Body of pancreas (tissue), 4 donors: ENCODE measurements at regions not wholly inside any gene's neighbourhood (a gene's known extent, or its start where the extent isn't known, plus 50 kb on each side); places are given as distances from the start of the nearest gene placed in this dataset.

Source experiments
- ATAC-seq: fragments of 150-250 bp; one replicate; pipeline ENCODE4 v1.9.1; 2016
- DNase-seq, 4 donors: peaks; one replicate each; pipeline ENCODE4 v3.0.0-alpha.2; 2019
- H3K27ac ChIP-seq, 4 donors: fragments of 200-600 bp; sonication (generic); 1 replicate in 3 of 4; 2 replicates in 1 of 4; pipeline versions ENCODE4 v1.5.1 to v1.6.1; 2016 to 2019; ENCODE audit warnings: mild to moderate bottlenecking in 1 of 4, mixed read lengths in 1 of 4, moderate library complexity in 1 of 4
- H3K27me3 ChIP-seq, 2 donors: fragments of 200-600 bp; sonication (generic); one replicate each; pipeline ENCODE4 v1.6.0; 2016; ENCODE audit warnings: mild to moderate bottlenecking in 1 of 2
- H3K36me3 ChIP-seq, 2 donors: fragments of 200-600 bp; sonication (generic); replicated peaks in 1 of 2; 2 replicates each; pipeline ENCODE4 v1.5.1; 2016; ENCODE audit warnings: low read depth in 2 of 2; ENCODE audit not compliant: insufficient read depth in 1 of 2
- H3K4me1 ChIP-seq: fragments of 200-600 bp; sonication (generic); one replicate; pipeline ENCODE4 v1.6.0; 2016
- H3K4me3 ChIP-seq, 2 donors: fragments of 200-600 bp; sonication (generic); 1 replicate in 1 of 2; 2 replicates in 1 of 2; pipeline ENCODE4 v1.5.1; 2016 to 2019
- H3K9me3 ChIP-seq, 3 donors: fragments of 200-600 bp; sonication (generic); 1 replicate in 2 of 3; 2 replicates in 1 of 3; pipeline ENCODE4 v1.5.1; 2016
- CTCF ChIP-seq, 7 experiments: fragments of 450-650 bp in 4 of 7; fragments of 200-600 bp in 3 of 7; sonication (generic) in 3 of 7; IDR thresholded peaks; one replicate each; pipeline ENCODE4 v1.5.1; 2016 to 2019; ENCODE audit warnings: antibody characterized with exemption in 7 of 7
- POLR2A ChIP-seq, 3 donors: fragments of 450-650 bp; IDR thresholded peaks; one replicate each; pipeline ENCODE4 v1.6.1; 2016; ENCODE audit warnings: antibody characterized with exemption in 3 of 3, mild to moderate bottlenecking in 2 of 3
- WGBS, 2 donors: methylation state at CpG; one replicate each; pipeline ENCODE4 v1.1.5; 2017; 5-methylcytosine and 5-hydroxymethylcytosine counted together
- intact Hi-C: fragments of 100-400 bp; cut with DNase I; formaldehyde crosslinking; loops from one replicate; pipeline ENCODE4 v1.15.1; 2023

GRCh38 chr14:54229136-54229535 lies 167.7 kb upstream of the CDKN3 start:
- no peak for TF ChIP-seq POLR2A (IDR thresholded peaks at IDR 0.05)
- no peak for TF ChIP-seq CTCF (IDR thresholded peaks at IDR 0.05)

GRCh38 chr14:54230645-54231044 lies 166.2 kb upstream of the CDKN3 start:
- intact Hi-C loops: no loop called here

More at GRCh38 chr14:54229136-54229535, 167.7 kb upstream of the CDKN3 start:
- no peaks in the 10 kb centered on the region for H3K9me3 ChIP-seq
- DNase-seq (no peak), ATAC-seq (no peak)
- H3K4me3 ChIP-seq: no peak overlapping the region
- intact Hi-C loops: no loop called here
- H3K27me3 ChIP-seq: no peaks in the 10 kb centered on the region
- 88 to 91% methylated on average over 1 of the region's 1 CpG for WGBS, 2 donors
- no peaks in the 10 kb centered on the region for H3K36me3 ChIP-seq
- no peak overlapping the region for H3K27ac ChIP-seq
- no peaks in the 10 kb centered on the region for H3K4me1 ChIP-seq

GRCh38 chr14:54232735-54233134 lies 164.1 kb upstream of the CDKN3 start:
- no peaks in the 10 kb centered on the region for H3K36me3 ChIP-seq
- no peaks in the 10 kb centered on the region for H3K9me3 ChIP-seq
- H3K27me3 ChIP-seq: no peaks in the 10 kb centered on the region
- H3K27ac ChIP-seq: no peak overlapping the region
- intact Hi-C loops: no loop called here
- no peaks in the 10 kb centered on the region for H3K4me1 ChIP-seq
- H3K4me3 ChIP-seq: no peak overlapping the region
- ATAC-seq (no peak), DNase-seq (no peak)
- TF ChIP-seq POLR2A (IDR thresholded peaks at IDR 0.05) (no peak), CTCF (IDR thresholded peaks at IDR 0.05) (no peak)

More at GRCh38 chr14:54230645-54231044, 166.2 kb upstream of the CDKN3 start:
- DNase-seq (no peak), ATAC-seq (no peak)
- no peaks in the 10 kb centered on the region for H3K4me1 ChIP-seq
- 85 to 94% methylated on average over 1 of the region's 1 CpG for WGBS, 2 donors
- H3K27ac ChIP-seq: no peak overlapping the region
- H3K9me3 ChIP-seq: no peaks in the 10 kb centered on the region
- H3K36me3 ChIP-seq: no peaks in the 10 kb centered on the region
- TF ChIP-seq CTCF (IDR thresholded peaks at IDR 0.05) (no peak), POLR2A (IDR thresholded peaks at IDR 0.05) (no peak)
- H3K27me3 ChIP-seq: no peaks in the 10 kb centered on the region
- no peak overlapping the region for H3K4me3 ChIP-seq

GRCh38 chr14:54241517-54241916 lies 155.3 kb upstream of the CDKN3 start:
- ATAC-seq: no peak
- TF ChIP-seq CTCF (IDR thresholded peaks at IDR 0.05): no peak
- no peak for TF ChIP-seq POLR2A (IDR thresholded peaks at IDR 0.05)
- Histone ChIP-seq H3K36me3 (no peaks in the 10 kb centered on the region), H3K27ac (no peak overlapping the region), H3K4me1 (no peaks in the 10 kb centered on the region), H3K27me3 (no peaks in the 10 kb centered on the region), H3K4me3 (no peak overlapping the region), H3K9me3 (no peaks in the 10 kb centered on the region)
- no peak for DNase-seq
- intact Hi-C loops: no loop called here
- 38 to 72% methylated on average over 2 to 3 of the region's 3 CpGs for WGBS, 2 donors

- Histone ChIP-seq H3K27ac (no peak overlapping the region), H3K4me1 (peaks cover 8% of the 10 kb centered on the region), H3K4me3 (no peak overlapping the region), H3K9me3 (no peaks in the 10 kb centered on the region), H3K27me3 (no peaks in the 10 kb centered on the region), H3K36me3 (no peaks in the 10 kb centered on the region)
- TF ChIP-seq CTCF (IDR thresholded peaks at IDR 0.05) (no peak), POLR2A (IDR thresholded peaks at IDR 0.05) (no peak)
- intact Hi-C loops: no loop called here
- ATAC-seq (no peak), DNase-seq (peak in 1 of 4 donors; percentile 12)
- 30 to 31% methylated on average over 4 of the region's 4 CpGs for WGBS, 2 donors
Measured at GRCh38 chr14:54251356-54251755, 145.5 kb upstream of the CDKN3 start.
